ENCODE measurements at regions not wholly inside any gene's neighbourhood (a gene's known extent, or its start where the extent isn't known, plus 50 kb on each side); places are given as distances from the start of the nearest gene placed in this dataset.

DNA sequence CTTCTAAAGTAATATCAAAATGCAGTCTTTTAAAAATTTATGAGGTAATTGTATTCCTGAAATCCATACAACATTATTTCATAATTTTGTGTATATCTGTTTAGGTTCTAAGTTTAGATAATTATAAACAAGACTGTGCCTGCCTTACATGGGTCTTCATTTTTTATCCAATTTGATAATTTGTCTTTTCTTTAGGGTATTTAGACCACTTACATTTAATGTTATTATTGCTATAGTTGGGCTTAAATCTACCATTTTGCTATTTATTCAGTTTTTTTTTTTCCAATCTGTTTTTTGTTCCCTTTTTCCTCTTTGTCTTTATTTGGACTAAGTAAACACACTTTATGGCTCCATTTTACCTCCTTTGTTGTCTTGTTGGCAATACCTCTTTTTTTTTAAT lies 312.5 kb upstream of the MEX3C start:
- Histone ChIP-seq H3K9me3 (replicated peaks; ENCODE audit: low read length) (no peaks in the 10 kb centered on the region), H3K9ac (ENCODE audit: low read depth, low read length) (no peak overlapping the region), H3K4me3 (ENCODE audit: low read length) (no peak overlapping the region), H3K36me3 (ENCODE audit: insufficient read depth, low read length) (no peaks in the 10 kb centered on the region), H3K4me1 (ENCODE audit: control insufficient read depth, insufficient read depth, low read length) (no peaks in the 10 kb centered on the region), H3K4me2 (ENCODE audit: low read length) (no peak overlapping the region), H3K27me3 (ENCODE audit: control insufficient read depth, insufficient read depth, low read length) (no peaks in the 10 kb centered on the region)

DNA sequence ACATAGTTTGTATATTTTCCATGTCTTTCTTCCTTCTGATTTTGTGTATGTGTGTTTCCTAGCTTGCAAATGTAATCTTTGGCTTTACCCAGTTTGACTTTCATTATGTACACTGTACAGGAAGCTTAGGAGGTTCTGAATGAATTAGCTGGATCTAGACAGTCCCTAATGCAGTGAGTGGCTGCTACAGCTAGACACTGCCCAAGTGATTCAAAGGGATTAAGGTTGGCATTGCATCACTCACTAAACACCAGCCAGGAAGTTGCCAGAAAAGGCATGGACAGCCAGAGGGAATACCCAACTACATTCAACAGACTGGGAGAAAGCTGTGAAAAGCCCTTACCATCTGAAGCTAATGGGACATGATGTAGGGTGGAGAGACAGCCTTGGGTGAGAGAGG lies 316.0 kb upstream of the MEX3C start:
- Histone ChIP-seq H3K4me1 (ENCODE audit: control insufficient read depth, insufficient read depth, low read length) (no peaks in the 10 kb centered on the region), H3K4me2 (ENCODE audit: low read length) (no peak overlapping the region), H3K9me3 (replicated peaks; ENCODE audit: low read length) (no peaks in the 10 kb centered on the region), H3K4me3 (ENCODE audit: low read length) (no peak overlapping the region), H3K27me3 (ENCODE audit: control insufficient read depth, insufficient read depth, low read length) (no peaks in the 10 kb centered on the region), H3K36me3 (ENCODE audit: insufficient read depth, low read length) (no peaks in the 10 kb centered on the region), H3K9ac (ENCODE audit: low read depth, low read length) (no peak overlapping the region)

DNA sequence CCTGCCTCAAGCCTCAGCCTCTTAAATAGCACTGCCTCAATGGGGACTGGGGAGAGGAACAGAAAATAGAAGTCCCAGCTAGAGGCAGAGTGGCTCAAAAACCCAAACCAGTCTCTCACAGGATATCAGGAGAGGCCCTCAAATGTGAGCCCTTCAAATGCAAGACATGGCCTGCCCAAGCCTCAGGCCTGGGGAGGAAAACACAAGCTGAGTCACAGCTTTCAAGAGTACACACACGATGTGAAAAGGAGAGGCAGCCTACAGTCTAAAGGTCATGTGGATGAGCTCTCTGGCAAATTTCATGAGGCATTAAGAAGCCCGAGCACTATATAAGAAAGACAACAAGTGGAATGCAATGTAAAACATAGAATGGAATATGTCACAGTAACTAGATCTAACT lies 316.6 kb upstream of the MEX3C start:
- no peak overlapping the region for H3K9ac ChIP-seq (ENCODE audit: low read depth, low read length)
- no peaks in the 10 kb centered on the region for H3K9me3 ChIP-seq (replicated peaks; ENCODE audit: low read length)

DNA sequence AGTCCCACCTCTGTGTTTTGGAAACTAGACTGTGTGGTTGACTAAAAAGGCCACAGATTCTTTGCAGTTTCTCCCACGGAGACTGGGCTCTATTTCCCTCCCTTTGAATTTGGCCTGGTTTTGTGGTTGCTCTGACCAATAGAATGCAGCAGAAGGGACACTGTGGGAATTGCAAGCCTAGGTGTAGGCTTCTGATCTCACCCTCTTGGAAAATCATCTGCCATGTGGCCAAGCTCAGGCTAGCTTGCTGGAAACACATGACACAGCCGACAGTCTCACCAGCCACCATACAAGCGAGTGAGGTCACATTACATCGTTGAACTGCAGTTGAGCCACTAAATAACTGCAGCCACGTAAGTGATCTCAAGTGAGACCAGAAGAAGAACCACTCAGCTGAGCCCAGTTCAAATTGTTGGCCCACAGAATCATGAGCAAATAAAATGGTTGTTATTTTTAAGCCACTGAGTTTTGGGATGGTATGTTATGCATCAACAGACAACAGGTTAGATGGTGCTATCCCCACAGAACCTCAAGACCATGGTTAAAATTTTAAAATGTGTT lies 319.1 kb upstream of the MEX3C start:
- Histone ChIP-seq H3K36me3 (ENCODE audit: insufficient read depth, low read length) (no peaks in the 10 kb centered on the region), H3K4me1 (ENCODE audit: control insufficient read depth, insufficient read depth, low read length) (no peaks in the 10 kb centered on the region), H3K27me3 (ENCODE audit: control insufficient read depth, insufficient read depth, low read length) (no peaks in the 10 kb centered on the region), H3K9ac (ENCODE audit: low read depth, low read length) (no peak overlapping the region), H3K4me3 (ENCODE audit: low read length) (no peak overlapping the region), H3K9me3 (replicated peaks; ENCODE audit: low read length) (no peaks in the 10 kb centered on the region), H3K4me2 (ENCODE audit: low read length) (no peak overlapping the region)

More for the DNA sequence above, 316.6 kb upstream of the MEX3C start:
- Histone ChIP-seq H3K4me1 (ENCODE audit: control insufficient read depth, insufficient read depth, low read length) (no peaks in the 10 kb centered on the region), H3K4me2 (ENCODE audit: low read length) (no peak overlapping the region), H3K4me3 (ENCODE audit: low read length) (no peak overlapping the region), H3K27me3 (ENCODE audit: control insufficient read depth, insufficient read depth, low read length) (no peaks in the 10 kb centered on the region), H3K36me3 (ENCODE audit: insufficient read depth, low read length) (no peaks in the 10 kb centered on the region)

DNA sequence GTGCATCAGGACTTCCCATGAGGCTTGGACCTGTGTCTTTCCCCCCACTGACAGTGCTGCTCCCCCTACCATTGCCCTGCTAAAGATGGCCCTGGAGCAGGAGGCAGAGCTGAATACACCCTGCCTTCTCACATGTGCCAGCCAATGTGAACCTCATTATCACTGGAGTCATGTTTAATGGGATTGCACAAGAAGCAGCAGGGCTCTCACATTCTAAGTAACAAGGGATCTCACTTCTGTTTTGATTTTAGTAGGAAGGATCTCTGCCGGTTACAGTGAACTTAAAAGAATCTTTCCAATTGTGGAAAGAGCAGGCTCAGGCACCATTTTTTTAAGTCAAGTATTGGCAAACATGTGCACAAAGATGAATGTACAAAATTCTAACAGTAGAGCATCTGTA lies 322.1 kb upstream of the MEX3C start:
- H3K9ac ChIP-seq (ENCODE audit: low read depth, low read length) = no peak overlapping the region
- H3K36me3 ChIP-seq (ENCODE audit: insufficient read depth, low read length) = no peaks in the 10 kb centered on the region
- no peaks in the 10 kb centered on the region for H3K4me1 ChIP-seq (ENCODE audit: control insufficient read depth, insufficient read depth, low read length)
- H3K9me3 ChIP-seq (replicated peaks; ENCODE audit: low read length) = no peaks in the 10 kb centered on the region
- H3K4me3 ChIP-seq (ENCODE audit: low read length) = no peak overlapping the region
- H3K4me2 ChIP-seq (ENCODE audit: low read length) = no peak overlapping the region
- H3K27me3 ChIP-seq (ENCODE audit: control insufficient read depth, insufficient read depth, low read length) = no peaks in the 10 kb centered on the region

DNA sequence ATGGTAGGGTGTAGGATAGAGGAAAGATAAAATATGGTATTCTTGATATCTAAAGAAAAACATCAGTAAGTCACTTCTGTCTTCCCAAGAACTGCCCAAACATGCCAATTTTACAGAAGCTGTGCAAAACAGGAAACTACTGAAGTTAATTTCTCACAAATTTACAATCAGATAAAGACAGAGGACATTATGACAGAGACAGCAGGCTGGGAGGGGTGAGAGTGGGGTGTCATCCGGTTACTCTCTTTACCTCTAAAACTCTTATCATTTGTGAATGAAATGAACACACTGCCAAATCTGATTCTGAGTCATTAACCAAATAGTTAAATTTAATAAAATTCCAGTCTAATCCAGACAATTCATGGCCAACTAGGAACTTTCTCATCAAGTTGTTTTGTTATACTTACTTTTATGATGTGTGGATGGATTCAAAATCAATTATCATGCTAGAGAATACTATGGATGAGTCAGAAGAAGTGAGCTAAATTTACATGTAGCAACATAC lies 323.2 kb upstream of the MEX3C start:
- no peak overlapping the region for H3K4me3 ChIP-seq (ENCODE audit: low read length)
- no peaks in the 10 kb centered on the region for H3K9me3 ChIP-seq (replicated peaks; ENCODE audit: low read length)
- no peaks in the 10 kb centered on the region for H3K27me3 ChIP-seq (ENCODE audit: control insufficient read depth, insufficient read depth, low read length)
- no peak overlapping the region for H3K9ac ChIP-seq (ENCODE audit: low read depth, low read length)
- no peak overlapping the region for H3K4me2 ChIP-seq (ENCODE audit: low read length)
- no peaks in the 10 kb centered on the region for H3K4me1 ChIP-seq (ENCODE audit: control insufficient read depth, insufficient read depth, low read length)
- H3K36me3 ChIP-seq (ENCODE audit: insufficient read depth, low read length) = no peaks in the 10 kb centered on the region

DNA sequence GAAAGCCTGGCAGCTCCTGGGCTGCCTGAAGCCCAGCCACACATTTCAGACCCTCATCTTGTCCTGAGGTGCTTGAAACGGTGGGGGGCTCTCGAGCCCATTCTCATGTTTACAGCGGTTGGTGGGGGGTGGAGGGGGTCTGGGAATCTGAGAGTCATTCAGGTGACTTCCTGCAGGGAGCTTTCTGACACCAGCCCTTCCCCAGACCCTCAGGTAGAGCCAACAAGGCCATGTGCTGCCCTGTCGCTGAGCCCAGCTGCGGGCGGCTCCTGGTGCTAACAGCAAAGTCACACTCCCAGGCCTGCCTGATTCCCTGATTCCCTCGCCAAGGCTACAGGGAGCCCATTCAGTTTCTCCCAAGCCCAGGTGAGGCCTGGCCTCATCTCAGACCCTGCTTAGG lies 324.9 kb upstream of the MEX3C start:
- no peak overlapping the region for H3K4me2 ChIP-seq (ENCODE audit: low read length)
- no peaks in the 10 kb centered on the region for H3K4me1 ChIP-seq (ENCODE audit: control insufficient read depth, insufficient read depth, low read length)
- no peaks in the 10 kb centered on the region for H3K36me3 ChIP-seq (ENCODE audit: insufficient read depth, low read length)
- H3K4me3 ChIP-seq (ENCODE audit: low read length) = no peak overlapping the region
- no peaks in the 10 kb centered on the region for H3K27me3 ChIP-seq (ENCODE audit: control insufficient read depth, insufficient read depth, low read length)
- H3K9ac ChIP-seq (ENCODE audit: low read depth, low read length) = no peak overlapping the region
- H3K9me3 ChIP-seq (replicated peaks; ENCODE audit: low read length) = no peaks in the 10 kb centered on the region

DNA sequence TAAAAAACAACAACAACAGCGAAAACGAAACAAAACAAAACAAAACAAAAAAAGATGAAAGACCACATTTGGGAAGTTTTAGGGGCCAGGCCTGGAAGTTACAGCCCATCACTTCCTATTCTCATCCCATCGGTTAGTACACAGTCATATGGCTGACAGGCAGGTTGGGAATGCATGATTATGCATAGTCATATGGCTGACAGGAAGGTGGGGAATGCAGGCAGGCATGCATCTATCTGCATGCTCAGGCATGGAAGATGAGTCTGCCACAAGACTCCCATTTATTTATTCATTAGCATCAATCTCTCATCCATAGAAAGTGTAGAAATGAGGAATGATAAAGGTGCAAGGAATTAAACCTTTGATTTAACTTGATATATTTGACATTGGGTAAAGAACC lies 325.3 kb upstream of the MEX3C start:
- no peak overlapping the region for H3K4me2 ChIP-seq (ENCODE audit: low read length)
- no peaks in the 10 kb centered on the region for H3K4me1 ChIP-seq (ENCODE audit: control insufficient read depth, insufficient read depth, low read length)
- H3K9me3 ChIP-seq (replicated peaks; ENCODE audit: low read length) = no peaks in the 10 kb centered on the region
- no peaks in the 10 kb centered on the region for H3K27me3 ChIP-seq (ENCODE audit: control insufficient read depth, insufficient read depth, low read length)
- no peaks in the 10 kb centered on the region for H3K36me3 ChIP-seq (ENCODE audit: insufficient read depth, low read length)
- no peak overlapping the region for H3K9ac ChIP-seq (ENCODE audit: low read depth, low read length)
- H3K4me3 ChIP-seq (ENCODE audit: low read length) = no peak overlapping the region

DNA sequence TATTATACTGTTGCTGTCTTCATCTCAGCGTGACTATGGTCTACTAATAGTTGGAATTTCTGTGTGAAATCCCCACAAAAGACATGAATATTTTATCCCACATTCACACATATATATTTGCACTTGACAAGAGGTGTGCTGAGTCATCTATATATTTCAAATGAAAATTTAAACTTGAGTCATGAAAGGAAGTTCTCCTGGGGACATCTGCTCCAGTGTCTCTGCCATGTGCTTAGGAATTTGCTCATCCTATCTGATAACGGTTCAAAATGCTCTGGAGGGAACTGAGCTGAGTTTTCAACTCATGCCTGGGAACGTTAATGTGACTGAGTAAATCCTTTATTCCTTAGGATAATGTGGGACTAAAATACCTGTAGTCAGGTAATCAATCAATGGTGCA lies 326.2 kb upstream of the MEX3C start:
- H3K9me3 ChIP-seq (replicated peaks; ENCODE audit: low read length) = no peaks in the 10 kb centered on the region
- H3K27me3 ChIP-seq (ENCODE audit: control insufficient read depth, insufficient read depth, low read length) = no peaks in the 10 kb centered on the region
- H3K36me3 ChIP-seq (ENCODE audit: insufficient read depth, low read length) = no peaks in the 10 kb centered on the region
- no peak overlapping the region for H3K9ac ChIP-seq (ENCODE audit: low read depth, low read length)
- no peaks in the 10 kb centered on the region for H3K4me1 ChIP-seq (ENCODE audit: control insufficient read depth, insufficient read depth, low read length)
- no peak overlapping the region for H3K4me2 ChIP-seq (ENCODE audit: low read length)
- no peak overlapping the region for H3K4me3 ChIP-seq (ENCODE audit: low read length)

DNA sequence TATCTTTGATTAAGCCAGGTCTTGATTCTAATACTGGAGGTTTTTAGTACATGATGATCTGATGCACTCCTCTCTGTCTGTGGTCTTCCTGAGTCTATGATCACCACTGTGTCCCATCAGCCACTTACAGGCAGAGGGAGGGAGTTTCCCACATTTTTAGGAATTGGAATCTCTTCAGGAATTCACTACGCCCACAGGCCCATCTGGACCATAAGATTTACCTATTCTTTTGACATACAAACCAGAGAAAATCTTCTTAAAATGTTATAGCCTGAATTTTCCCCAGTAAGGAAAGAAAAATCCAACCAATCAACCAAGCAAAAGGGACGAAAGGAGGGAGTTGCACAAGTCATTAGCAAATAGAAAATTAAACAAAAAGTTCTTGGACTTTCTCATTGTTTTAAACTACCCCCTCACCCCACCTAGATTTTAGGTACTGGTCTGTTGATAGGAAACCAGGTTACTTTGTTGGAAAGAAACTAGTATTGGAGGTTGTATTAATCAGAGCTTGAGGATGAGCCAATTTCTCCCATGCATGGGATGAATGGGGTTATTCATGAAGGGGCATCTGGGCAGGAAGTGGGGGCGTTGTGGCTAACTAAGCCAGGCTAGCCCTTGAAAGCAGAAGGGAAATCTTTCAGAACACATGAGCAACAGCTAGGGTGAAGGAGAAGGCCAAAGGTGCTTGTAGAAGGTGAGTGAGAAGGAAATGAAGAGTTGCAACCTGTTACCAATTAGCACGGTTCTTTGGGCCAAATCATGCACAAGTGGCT lies 328.2 kb upstream of the MEX3C start:
- no peak overlapping the region for H3K9ac ChIP-seq (ENCODE audit: low read depth, low read length)
- no peaks in the 10 kb centered on the region for H3K4me1 ChIP-seq (ENCODE audit: control insufficient read depth, insufficient read depth, low read length)
- H3K36me3 ChIP-seq (ENCODE audit: insufficient read depth, low read length) = no peaks in the 10 kb centered on the region
- no peaks in the 10 kb centered on the region for H3K9me3 ChIP-seq (replicated peaks; ENCODE audit: low read length)
- no peaks in the 10 kb centered on the region for H3K27me3 ChIP-seq (ENCODE audit: control insufficient read depth, insufficient read depth, low read length)
- no peak overlapping the region for H3K4me3 ChIP-seq (ENCODE audit: low read length)
- H3K4me2 ChIP-seq (ENCODE audit: low read length) = no peak overlapping the region

DNA sequence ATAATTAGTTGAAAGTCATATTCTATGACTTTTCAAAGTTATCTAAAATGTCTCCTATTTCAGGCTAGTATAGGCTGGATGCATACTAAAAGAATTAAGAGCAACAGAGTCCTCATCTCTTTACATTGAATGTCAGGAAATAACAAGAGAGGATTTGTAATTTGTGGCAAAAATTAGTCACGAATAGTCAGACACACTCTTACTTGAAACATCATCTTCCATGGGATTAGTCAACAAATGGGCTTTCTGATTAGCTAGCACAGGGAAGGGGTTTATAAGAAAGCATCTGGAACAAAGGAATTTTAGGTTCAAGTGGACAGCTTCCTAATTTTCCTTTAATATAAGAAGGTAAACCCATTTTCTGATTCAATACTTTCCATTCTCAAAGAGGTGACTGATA lies 330.3 kb upstream of the MEX3C start:
- Histone ChIP-seq H3K4me3 (ENCODE audit: low read length) (no peak overlapping the region), H3K27me3 (ENCODE audit: control insufficient read depth, insufficient read depth, low read length) (no peaks in the 10 kb centered on the region), H3K9me3 (replicated peaks; ENCODE audit: low read length) (no peaks in the 10 kb centered on the region), H3K9ac (ENCODE audit: low read depth, low read length) (no peak overlapping the region), H3K36me3 (ENCODE audit: insufficient read depth, low read length) (no peaks in the 10 kb centered on the region), H3K4me2 (ENCODE audit: low read length) (no peak overlapping the region), H3K4me1 (ENCODE audit: control insufficient read depth, insufficient read depth, low read length) (no peaks in the 10 kb centered on the region)

DNA sequence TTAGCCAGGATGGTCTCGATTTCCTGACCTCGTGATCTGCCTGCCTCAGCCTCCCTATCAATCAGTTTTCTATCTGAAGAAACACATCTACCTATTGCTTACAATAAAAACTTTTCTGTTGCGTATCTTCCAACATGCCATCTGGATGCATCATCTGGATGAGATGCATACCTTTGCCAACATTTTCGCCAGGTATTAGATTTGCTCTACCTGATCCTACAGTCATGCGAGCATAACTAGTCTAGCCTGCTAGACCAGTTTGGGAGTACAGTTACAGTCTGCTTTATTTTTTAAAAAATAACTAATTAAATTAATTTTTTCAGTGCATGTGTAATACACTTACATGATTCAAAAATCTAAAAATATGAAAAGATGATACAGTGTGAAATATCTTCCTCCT lies 334.0 kb upstream of the MEX3C start:
- no peaks in the 10 kb centered on the region for H3K9me3 ChIP-seq (replicated peaks; ENCODE audit: low read length)
- no peak overlapping the region for H3K4me3 ChIP-seq (ENCODE audit: low read length)
- no peaks in the 10 kb centered on the region for H3K36me3 ChIP-seq (ENCODE audit: insufficient read depth, low read length)
- no peak overlapping the region for H3K9ac ChIP-seq (ENCODE audit: low read depth, low read length)
- H3K4me2 ChIP-seq (ENCODE audit: low read length) = no peak overlapping the region
- H3K27me3 ChIP-seq (ENCODE audit: control insufficient read depth, insufficient read depth, low read length) = no peaks in the 10 kb centered on the region
- no peaks in the 10 kb centered on the region for H3K4me1 ChIP-seq (ENCODE audit: control insufficient read depth, insufficient read depth, low read length)
